Stomach (tissue), 4 donors: ENCODE measurements at regions not wholly inside any gene's neighbourhood (a gene's known extent, or its start where the extent isn't known, plus 50 kb on each side); places are given as distances from the start of the nearest gene placed in this dataset.

ENCODE experiments used
- POLR2A ChIP-seq, 4 donors: fragments of 450-650 bp; IDR thresholded peaks; one replicate each; pipeline ENCODE4 v1.6.1; 2016; ENCODE audit warnings: antibody characterized with exemption in 4 of 4, control low read depth in 2 of 4, mild to moderate bottlenecking in 1 of 4, moderate library complexity in 1 of 4
- POLR2AphosphoS5 ChIP-seq, 3 donors: sonication (generic); formaldehyde crosslinking; IDR thresholded peaks; one replicate each; pipeline ENCODE4 v1.6.1; 2016; ENCODE audit warnings: antibody characterized with exemption in 3 of 3
- TF ChIP-seq, protein P1 (sequence below), 7 experiments: fragments of 450-650 bp in 4 of 7; fragments of 200-600 bp in 3 of 7; sonication (generic) in 3 of 7; IDR thresholded peaks; one replicate each; pipeline ENCODE4 v1.5.1; 2016 to 2019; ENCODE audit warnings: antibody characterized with exemption in 7 of 7, control low read depth in 2 of 7, mild to moderate bottlenecking in 1 of 7

DNA sequence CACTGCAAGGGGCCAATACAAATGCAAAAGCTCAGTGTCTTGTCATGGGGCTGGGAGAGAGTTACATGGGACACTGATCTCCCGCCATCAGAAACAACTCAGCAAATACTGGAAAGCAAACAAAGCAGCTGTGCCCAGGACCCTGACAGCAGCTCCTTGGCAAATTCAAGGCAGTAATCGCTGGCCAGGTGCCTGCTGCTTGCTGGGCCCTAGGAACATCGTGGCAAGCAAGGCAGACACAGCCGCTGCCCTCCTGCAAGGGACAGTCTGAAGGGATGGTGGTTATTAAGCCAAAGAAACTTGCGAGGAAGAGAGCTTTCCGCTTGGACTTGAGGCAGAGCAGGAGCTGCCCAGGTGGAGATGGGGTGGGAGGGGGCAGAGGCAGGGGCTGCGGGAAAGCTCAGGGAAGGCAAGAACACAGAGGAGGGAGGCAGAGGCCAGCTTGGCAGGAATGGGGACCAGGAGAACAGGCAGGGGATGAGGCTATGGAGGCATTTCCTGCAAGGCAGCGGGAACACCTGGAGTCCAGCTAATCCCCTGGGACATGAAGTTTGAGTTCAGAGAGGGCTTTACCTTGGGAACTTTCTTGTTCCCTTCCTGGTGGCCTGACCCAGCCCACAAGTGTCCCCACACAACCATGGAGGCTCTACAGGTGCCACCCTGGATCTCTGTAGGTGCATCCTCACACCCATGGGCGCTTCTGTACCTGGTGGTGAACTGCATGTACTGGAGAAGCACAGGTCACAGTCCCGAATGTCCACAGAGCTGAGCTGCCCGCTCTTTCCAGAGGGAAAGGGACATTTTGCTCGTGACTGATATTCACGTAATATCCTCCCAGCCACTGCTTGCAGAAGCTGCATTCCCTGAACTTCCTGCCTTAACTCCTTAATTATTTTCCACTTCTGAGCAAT lies 78.7 kb upstream of the ATP2B2 start:
- TF ChIP-seq POLR2AphosphoS5 (IDR thresholded peaks at IDR 0.05) = no peak
- TF ChIP-seq, protein P1, sequence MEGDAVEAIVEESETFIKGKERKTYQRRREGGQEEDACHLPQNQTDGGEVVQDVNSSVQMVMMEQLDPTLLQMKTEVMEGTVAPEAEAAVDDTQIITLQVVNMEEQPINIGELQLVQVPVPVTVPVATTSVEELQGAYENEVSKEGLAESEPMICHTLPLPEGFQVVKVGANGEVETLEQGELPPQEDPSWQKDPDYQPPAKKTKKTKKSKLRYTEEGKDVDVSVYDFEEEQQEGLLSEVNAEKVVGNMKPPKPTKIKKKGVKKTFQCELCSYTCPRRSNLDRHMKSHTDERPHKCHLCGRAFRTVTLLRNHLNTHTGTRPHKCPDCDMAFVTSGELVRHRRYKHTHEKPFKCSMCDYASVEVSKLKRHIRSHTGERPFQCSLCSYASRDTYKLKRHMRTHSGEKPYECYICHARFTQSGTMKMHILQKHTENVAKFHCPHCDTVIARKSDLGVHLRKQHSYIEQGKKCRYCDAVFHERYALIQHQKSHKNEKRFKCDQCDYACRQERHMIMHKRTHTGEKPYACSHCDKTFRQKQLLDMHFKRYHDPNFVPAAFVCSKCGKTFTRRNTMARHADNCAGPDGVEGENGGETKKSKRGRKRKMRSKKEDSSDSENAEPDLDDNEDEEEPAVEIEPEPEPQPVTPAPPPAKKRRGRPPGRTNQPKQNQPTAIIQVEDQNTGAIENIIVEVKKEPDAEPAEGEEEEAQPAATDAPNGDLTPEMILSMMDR (IDR thresholded peaks at IDR 0.05) = no peak
- TF ChIP-seq POLR2A (IDR thresholded peaks at IDR 0.05) = no peak
